DOHH2 (cell line): ENCODE measurements at regions not wholly inside any gene's neighbourhood (a gene's known extent, or its start where the extent isn't known, plus 50 kb on each side); places are given as distances from the start of the nearest gene placed in this dataset.

ENCODE experiments used
- H3F3A ChIP-seq: fragments of 200-600 bp; sonication (generic), shearing (Covaris generic); 2 replicates; pipeline ENCODE4 v1.6.0; 2016; ENCODE audit warnings: antibody characterized with exemption, mild to moderate bottlenecking; ENCODE audit not compliant: control insufficient read depth, insufficient read depth
- H3K27ac ChIP-seq: fragments of 200-600 bp; sonication (generic); 2 replicates; pipeline ENCODE4 v1.5.1; 2014; ENCODE audit warnings: low read depth, mild to moderate bottlenecking, low read length, moderate library complexity
- H3K27me3 ChIP-seq: fragments of 200-600 bp; sonication (generic); 2 replicates; pipeline ENCODE4 v1.6.1; 2014; ENCODE audit warnings: mild to moderate bottlenecking, low read length, mixed read lengths; ENCODE audit not compliant: control insufficient read depth
- H3K36me3 ChIP-seq: fragments of 200-600 bp; sonication (generic); 2 replicates; pipeline ENCODE4 v1.6.1; 2014; ENCODE audit warnings: mild to moderate bottlenecking, low read length, moderate library complexity, mixed read lengths; ENCODE audit not compliant: control insufficient read depth
- H3K4me1 ChIP-seq: fragments of 200-600 bp; sonication (generic); 2 replicates; pipeline ENCODE4 v1.6.1; 2014; ENCODE audit warnings: mild to moderate bottlenecking, low read length, mixed read lengths; ENCODE audit not compliant: control insufficient read depth
- H3K4me2 ChIP-seq: fragments of 200-600 bp; sonication (generic); 2 replicates; pipeline ENCODE4 v1.6.0; 2014; ENCODE audit warnings: mild to moderate bottlenecking, low read length, moderate library complexity
- H3K4me3 ChIP-seq: fragments of 200-600 bp; sonication (generic); 2 replicates; pipeline ENCODE4 v1.5.1; 2014; ENCODE audit warnings: mild to moderate bottlenecking, low read length, mixed read lengths
- H3K79me2 ChIP-seq: fragments of 200-600 bp; sonication (generic); 2 replicates; pipeline ENCODE4 v1.6.1; 2014; ENCODE audit warnings: mild to moderate bottlenecking, low read length, mixed read lengths; ENCODE audit not compliant: control insufficient read depth
- H3K9me2 ChIP-seq: fragments of 200-600 bp; sonication (generic); replicated peaks from 2 replicates; pipeline ENCODE4 v1.6.1; 2014; ENCODE audit warnings: mild to moderate bottlenecking, low read length, mixed read lengths; ENCODE audit not compliant: control insufficient read depth
- H3K9me3 ChIP-seq: fragments of 200-600 bp; sonication (generic); 2 replicates; pipeline ENCODE4 v1.6.1; 2014; ENCODE audit warnings: antibody characterized with exemption, low read length, mixed read lengths; ENCODE audit not compliant: control insufficient read depth, insufficient read depth
- H4K20me1 ChIP-seq: fragments of 200-600 bp; sonication (generic); 2 replicates; pipeline ENCODE4 v1.6.0; 2014; ENCODE audit warnings: low read depth, mild to moderate bottlenecking, antibody characterized with exemption, low read length, moderate library complexity; ENCODE audit not compliant: control insufficient read depth, insufficient read depth
- CTCF ChIP-seq: fragments of 200-600 bp; sonication (generic); IDR thresholded peaks from one replicate; pipeline ENCODE4 v1.5.1; 2014; ENCODE audit warnings: antibody characterized with exemption, mild to moderate bottlenecking, low read depth, low read length; ENCODE audit not compliant: poor library complexity, severe bottlenecking
- EZH2phosphoT487 ChIP-seq: fragments of 200-600 bp; sonication (generic); IDR thresholded peaks from 2 replicates; pipeline ENCODE4 v1.6.1; 2017; ENCODE audit warnings: borderline replicate concordance, mild to moderate bottlenecking, antibody characterized with exemption, low read length, moderate library complexity, mixed read lengths

GRCh38 chr22:27022274-27022895 lies 365.0 kb downstream of the MIAT start:
- no peaks in the 10 kb centered on the region for H3K9me2 ChIP-seq

GRCh38 chr22:27022896-27023361 lies 365.5 kb downstream of the MIAT start:
- Histone ChIP-seq H3K4me3 (no peak overlapping the region), H3K27me3 (no peaks in the 10 kb centered on the region), H3K36me3 (no peaks in the 10 kb centered on the region), H3K9me3 (no peaks in the 10 kb centered on the region), H4K20me1 (no peaks in the 10 kb centered on the region), H3F3A (no peaks in the 10 kb centered on the region), H3K27ac (no peak overlapping the region), H3K4me1 (no peaks in the 10 kb centered on the region), H3K4me2 (no peak overlapping the region), H3K79me2 (no peaks in the 10 kb centered on the region), H3K9me2 (no peaks in the 10 kb centered on the region)
- TF ChIP-seq EZH2phosphoT487, result no peak
- no peak for TF ChIP-seq CTCF

More at GRCh38 chr22:27022274-27022895, 365.0 kb downstream of the MIAT start:
- H3K4me2 ChIP-seq, result no peak overlapping the region
- H3K9me3 ChIP-seq, result no peaks in the 10 kb centered on the region
- H4K20me1 ChIP-seq, result no peaks in the 10 kb centered on the region
- no peaks in the 10 kb centered on the region for H3K27me3 ChIP-seq
- TF ChIP-seq CTCF, result no peak
- TF ChIP-seq EZH2phosphoT487, result no peak
- no peak overlapping the region for H3K27ac ChIP-seq
- no peaks in the 10 kb centered on the region for H3F3A ChIP-seq
- no peaks in the 10 kb centered on the region for H3K36me3 ChIP-seq
- H3K4me1 ChIP-seq, result no peaks in the 10 kb centered on the region
- H3K79me2 ChIP-seq, result no peaks in the 10 kb centered on the region
- H3K4me3 ChIP-seq, result no peak overlapping the region

GRCh38 chr22:27023591-27023990 lies 366.2 kb downstream of the MIAT start:
- Histone ChIP-seq H3K27ac (no peak overlapping the region), H3F3A (no peaks in the 10 kb centered on the region), H3K4me2 (no peak overlapping the region), H3K79me2 (no peaks in the 10 kb centered on the region), H3K9me2 (no peaks in the 10 kb centered on the region), H3K9me3 (no peaks in the 10 kb centered on the region), H3K4me1 (no peaks in the 10 kb centered on the region), H3K4me3 (no peak overlapping the region), H4K20me1 (no peaks in the 10 kb centered on the region), H3K27me3 (no peaks in the 10 kb centered on the region), H3K36me3 (no peaks in the 10 kb centered on the region)
- TF ChIP-seq EZH2phosphoT487, result no peak

- no peaks in the 10 kb centered on the region for H3K9me2 ChIP-seq
Measured at GRCh38 chr22:27024982-27025381, 367.6 kb downstream of the MIAT start.

More at GRCh38 chr22:27024982-27025381, 367.6 kb downstream of the MIAT start:
- H4K20me1 ChIP-seq, result no peaks in the 10 kb centered on the region
- no peak overlapping the region for H3K4me2 ChIP-seq
- H3K4me3 ChIP-seq, result no peak overlapping the region
- H3K27me3 ChIP-seq, result no peaks in the 10 kb centered on the region
- H3K27ac ChIP-seq, result no peak overlapping the region
- no peaks in the 10 kb centered on the region for H3K9me3 ChIP-seq
- H3K36me3 ChIP-seq, result no peaks in the 10 kb centered on the region
- no peaks in the 10 kb centered on the region for H3F3A ChIP-seq
- H3K4me1 ChIP-seq, result no peaks in the 10 kb centered on the region
- TF ChIP-seq CTCF (no peak), EZH2phosphoT487 (no peak)
- no peaks in the 10 kb centered on the region for H3K79me2 ChIP-seq
